Panc1 (cell line): ENCODE measurements at regions not wholly inside any gene's neighbourhood (a gene's known extent, or its start where the extent isn't known, plus 50 kb on each side); places are given as distances from the start of the nearest gene placed in this dataset.
"Not testable (repeated sequence)": the region's sequence is repeated elsewhere in the genome, so short reads cannot be mapped to it uniquely, and the experiment has no call there.

ENCODE experiments used
- POLR2AphosphoS5 ChIP-seq: IDR thresholded peaks from 2 replicates; pipeline ENCODE4 v1.6.1; 2012; ENCODE audit warnings: mild to moderate bottlenecking, low read depth, low read length, moderate library complexity
- TCF7L2 ChIP-seq: IDR thresholded peaks from 2 replicates; pipeline ENCODE4 v1.6.1; 2011; ENCODE audit warnings: mild to moderate bottlenecking, low read depth, low read length, inconsistent platforms
- TF ChIP-seq, protein P1 (sequence below): fragments of 450-650 bp; IDR thresholded peaks from 2 replicates; pipeline ENCODE4 v1.5.1; 2017; ENCODE audit warnings: mild to moderate bottlenecking

DNA sequence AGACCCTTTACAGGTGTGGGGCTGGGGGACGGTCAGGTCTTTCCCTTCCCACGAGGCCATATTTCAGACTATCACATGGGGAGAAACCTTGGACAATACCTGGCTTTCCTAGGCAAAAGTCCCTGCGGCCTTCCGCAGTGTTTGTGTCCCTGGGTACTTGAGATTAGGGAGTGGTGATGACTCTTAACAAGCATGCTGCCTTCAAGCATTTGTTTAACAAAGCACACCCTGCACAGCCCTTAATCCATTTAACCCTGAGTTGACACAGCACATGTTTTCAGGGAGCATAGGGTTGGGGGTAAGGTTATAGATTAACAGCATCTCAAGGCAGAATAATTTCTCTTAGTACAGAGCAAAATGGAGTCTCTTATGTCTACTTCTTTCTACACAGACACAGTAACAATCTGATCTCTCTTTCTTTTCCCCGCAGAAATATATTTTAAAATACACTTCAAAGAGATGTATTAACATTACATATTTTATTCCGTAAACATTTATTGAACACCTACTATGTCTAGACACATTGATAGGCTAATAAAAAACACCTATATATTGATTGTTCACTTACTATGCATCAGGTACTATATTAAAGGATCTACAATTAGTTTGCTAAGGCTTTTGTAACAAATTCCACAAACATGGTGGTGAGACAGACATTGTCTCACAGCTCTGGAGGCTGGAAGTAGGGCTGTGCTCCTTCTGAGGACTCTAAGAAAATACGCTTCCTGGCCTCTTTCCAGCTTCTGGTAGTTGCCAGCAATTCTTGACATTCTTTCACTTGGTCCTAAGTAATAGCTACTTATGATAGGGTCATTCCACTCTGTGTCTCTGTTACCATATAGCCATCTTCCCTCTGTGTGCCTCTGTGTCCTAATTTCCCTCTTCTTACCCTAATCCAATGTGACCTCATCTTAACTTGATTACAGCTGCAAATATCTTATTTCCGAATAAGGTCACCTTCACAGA is 118.4 kb downstream of the SPP2 start:
- TF ChIP-seq, protein P1, sequence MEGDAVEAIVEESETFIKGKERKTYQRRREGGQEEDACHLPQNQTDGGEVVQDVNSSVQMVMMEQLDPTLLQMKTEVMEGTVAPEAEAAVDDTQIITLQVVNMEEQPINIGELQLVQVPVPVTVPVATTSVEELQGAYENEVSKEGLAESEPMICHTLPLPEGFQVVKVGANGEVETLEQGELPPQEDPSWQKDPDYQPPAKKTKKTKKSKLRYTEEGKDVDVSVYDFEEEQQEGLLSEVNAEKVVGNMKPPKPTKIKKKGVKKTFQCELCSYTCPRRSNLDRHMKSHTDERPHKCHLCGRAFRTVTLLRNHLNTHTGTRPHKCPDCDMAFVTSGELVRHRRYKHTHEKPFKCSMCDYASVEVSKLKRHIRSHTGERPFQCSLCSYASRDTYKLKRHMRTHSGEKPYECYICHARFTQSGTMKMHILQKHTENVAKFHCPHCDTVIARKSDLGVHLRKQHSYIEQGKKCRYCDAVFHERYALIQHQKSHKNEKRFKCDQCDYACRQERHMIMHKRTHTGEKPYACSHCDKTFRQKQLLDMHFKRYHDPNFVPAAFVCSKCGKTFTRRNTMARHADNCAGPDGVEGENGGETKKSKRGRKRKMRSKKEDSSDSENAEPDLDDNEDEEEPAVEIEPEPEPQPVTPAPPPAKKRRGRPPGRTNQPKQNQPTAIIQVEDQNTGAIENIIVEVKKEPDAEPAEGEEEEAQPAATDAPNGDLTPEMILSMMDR = not testable (repeated sequence)
- TF ChIP-seq POLR2AphosphoS5, TCF7L2: not testable (repeated sequence)
